NCI-H69 (cell line): ENCODE measurements at regions not wholly inside any gene's neighbourhood (a gene's known extent, or its start where the extent isn't known, plus 50 kb on each side); places are given as distances from the start of the nearest gene placed in this dataset.

Experiments
- DNase-seq: peaks from one replicate; lab custom pipeline; 2025; lab: John Stamatoyannopoulos, UW

DNA sequence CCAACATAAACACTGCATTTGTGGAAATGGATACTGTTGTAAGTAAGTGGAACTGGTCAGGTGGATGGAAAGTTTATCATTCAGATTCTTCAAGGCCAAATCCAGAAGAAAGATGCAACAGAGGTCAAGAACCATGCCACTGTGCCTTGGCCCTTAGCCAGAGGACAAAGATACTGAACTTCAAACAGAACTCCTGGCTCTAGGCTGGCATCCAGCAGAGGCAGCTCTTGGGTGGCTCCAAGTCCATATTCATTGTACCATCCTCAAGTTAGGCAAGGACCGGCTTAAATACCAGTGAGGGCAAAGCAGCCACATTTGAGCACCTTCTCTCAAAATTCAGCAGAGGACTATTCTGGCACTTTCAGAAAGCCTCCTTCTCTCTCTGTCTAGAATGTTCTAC lies 53.2 kb downstream of the DNAAF9 start:
- no peak for DNase-seq

DNA sequence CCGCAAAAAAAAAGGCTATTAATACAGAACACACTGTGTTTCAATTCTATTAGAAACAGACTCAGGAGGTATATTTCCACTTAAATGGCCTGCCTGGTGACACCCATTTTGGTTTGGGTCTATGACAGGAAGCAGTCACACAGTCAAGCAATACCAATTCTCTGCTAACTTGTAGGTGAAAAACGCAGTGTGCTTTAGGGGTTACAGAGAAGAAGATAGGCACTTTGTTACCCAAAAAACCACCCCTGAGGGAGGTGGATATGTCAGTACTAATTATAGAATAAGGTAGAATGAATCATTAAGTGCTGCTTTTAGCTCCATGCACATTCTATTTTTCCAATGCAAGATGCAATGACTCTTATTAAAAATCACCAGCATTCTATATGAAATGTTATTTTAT lies 53.8 kb downstream of the DNAAF9 start:
- DNase-seq, result no peak

DNA sequence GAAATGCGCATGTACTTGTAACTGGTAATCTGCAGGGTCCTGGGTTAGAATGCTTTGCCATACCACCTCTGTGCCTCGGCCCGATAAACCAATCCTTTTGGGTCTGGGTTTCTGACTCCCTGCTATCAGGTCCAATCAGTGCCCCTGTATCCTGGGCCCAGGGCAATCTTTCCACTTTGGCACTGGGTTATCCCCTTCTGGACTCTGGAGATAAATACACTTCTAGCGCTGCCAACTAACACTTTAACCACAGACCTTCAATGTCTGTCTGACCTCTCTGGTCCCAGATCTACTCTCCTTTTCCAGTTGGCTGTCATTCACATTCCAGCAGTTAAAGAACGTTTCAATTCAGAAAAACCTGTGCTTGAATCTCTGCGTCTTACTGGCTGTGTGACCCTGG lies 55.3 kb downstream of the DNAAF9 start:
- DNase-seq, result no peak

DNA sequence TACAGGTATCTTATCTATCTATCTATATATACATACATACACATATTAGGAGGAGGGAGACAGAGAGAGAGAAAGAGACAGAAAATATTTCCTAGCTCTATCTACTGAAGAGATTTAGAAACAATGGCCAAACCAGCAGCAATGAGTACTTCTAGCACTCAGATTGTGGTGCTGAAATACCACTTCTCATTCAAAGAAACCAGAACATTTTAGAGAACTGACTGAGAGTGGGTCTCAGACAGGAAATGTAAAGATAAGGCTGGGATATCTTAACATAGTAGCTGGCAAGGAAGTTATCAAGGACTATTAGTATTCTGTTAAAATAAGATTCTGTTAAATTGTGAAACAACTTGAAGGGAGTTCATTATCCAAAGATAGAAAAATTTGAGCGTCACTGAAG lies 57.0 kb downstream of the DNAAF9 start:
- no peak for DNase-seq

DNA sequence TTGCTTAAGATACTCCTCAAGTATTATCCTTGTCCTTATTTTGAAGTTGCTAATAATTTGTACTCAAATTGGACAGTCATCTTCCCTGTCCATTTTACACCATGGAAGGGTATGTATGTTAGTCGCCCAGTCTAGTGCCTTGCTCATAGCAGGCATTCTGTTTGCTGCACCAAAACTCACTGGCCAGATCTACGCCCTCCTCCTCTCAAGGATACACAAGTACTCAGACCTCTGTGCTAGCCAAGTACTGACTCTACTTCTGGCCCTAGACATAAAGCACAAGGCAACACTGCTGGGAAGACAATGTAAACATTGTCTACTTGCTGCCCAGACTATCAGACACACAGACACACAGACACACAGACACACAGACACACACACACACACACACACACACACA lies 57.7 kb downstream of the DNAAF9 start:
- no peak for DNase-seq

DNA sequence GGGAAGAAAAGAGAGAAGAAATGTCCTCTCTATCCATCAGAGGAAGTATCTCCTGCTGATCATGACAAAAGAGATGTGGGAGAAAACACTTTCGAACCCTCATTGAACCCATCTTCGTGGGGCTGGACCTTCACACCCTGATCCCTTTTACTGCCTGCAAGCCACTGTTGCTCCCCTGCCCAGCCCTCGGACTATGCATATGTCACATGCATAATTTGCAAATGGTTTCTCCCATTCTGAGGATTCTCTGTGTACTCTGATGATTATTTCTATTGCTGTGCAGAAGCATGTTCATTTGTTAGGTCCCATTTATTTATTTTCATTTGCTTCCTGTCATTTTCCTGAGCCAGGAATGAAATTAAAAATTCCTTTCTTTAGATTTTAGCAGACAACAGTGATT lies 64.7 kb downstream of the DNAAF9 start:
- no peak for DNase-seq

DNA sequence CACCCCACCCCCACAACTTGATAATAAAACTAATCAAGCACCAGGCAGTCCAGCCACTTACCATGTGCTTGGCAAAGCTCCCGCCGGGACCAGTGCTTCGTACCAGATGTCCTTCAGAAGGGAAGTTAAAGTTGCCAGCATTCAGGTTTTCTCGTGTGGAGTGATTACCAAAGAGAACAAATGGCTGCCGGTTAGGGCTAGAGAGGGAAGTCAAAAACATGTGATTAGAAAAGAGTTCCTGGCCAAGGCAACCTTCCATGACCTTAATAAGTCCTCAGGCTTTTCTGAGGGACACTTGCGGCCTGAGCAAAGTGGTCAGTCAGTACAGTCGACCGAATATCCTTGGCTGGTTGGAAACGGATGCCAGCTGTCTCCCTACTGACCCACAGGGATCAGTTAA lies 67.0 kb downstream of the DNAAF9 start:
- peak; percentile 20 for DNase-seq

DNA sequence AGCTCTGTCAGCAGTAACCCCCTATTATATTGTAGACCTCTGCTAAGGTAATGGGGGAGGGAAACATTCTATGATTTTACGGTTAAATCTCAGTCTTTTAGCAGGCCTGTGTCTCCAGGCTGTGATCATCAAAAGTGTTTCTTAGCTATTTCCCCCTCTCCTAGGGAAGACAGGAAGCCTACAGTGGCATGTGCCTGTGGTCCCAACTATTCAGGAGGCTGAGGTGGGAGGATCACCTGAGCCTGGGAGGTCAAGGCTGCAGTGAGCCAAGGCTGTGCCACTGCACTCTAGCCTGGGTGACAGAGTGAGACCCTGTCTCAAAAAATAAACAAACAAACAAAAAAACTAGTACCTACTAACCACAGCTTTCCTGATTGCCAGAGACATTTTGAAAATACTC lies 67.9 kb downstream of the DNAAF9 start:
- DNase-seq, result no peak

DNA sequence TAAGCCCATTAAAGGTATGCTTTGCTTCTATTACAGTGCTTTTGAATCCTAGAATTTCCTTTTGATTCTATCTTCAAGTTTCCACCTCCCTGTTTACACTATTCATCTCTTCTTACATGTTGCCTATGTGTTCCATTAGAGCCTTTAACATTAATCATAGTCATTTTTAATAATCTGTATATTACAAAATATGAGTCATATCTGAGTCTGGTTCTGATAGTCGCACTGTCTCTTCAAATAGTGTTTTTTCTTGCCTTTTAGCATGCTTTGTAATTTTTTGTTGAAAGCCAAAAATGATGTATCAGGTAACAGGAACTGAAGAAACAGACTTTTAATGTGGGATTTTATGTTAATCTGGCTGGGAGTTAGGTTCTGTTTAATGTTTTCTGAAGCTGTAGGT lies 68.4 kb downstream of the DNAAF9 start:
- no peak for DNase-seq

DNA sequence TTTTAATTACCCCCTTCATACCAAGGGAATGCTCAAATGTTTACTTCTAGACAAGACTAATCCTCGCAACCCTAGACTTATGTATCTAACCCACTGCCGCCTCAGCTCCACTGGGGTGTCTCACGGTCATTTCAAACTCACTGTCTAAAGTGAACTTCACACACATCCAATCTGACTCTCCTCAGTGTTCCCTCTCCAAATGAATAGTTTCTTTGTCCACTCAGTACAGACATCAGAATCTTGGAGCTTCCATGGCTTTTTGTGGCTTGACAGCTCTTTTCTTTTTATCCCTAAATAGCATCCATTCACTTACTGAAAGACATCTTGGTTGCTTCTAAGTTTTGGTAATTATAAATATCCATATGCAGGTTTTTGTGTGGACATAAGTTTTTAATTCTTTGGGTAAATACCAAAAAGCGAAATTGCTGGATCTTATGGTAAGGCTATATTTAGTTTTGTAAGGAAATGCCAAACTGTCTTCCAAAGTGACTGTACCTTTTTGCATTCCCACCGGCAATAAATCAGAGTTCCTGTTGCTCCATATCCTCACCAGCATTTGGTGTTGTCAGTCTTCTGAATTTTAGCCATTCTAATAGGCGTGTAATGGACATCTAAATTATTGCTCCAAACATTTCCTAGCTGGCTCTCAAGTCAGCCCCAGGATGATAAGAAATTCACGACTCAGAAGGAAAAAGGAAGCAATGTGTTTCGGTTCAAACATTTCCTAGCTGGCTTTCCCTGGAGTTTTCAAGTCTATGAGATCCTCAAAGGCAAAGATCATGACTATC lies 73.1 kb downstream of the DNAAF9 start:
- DNase-seq, result no peak

DNA sequence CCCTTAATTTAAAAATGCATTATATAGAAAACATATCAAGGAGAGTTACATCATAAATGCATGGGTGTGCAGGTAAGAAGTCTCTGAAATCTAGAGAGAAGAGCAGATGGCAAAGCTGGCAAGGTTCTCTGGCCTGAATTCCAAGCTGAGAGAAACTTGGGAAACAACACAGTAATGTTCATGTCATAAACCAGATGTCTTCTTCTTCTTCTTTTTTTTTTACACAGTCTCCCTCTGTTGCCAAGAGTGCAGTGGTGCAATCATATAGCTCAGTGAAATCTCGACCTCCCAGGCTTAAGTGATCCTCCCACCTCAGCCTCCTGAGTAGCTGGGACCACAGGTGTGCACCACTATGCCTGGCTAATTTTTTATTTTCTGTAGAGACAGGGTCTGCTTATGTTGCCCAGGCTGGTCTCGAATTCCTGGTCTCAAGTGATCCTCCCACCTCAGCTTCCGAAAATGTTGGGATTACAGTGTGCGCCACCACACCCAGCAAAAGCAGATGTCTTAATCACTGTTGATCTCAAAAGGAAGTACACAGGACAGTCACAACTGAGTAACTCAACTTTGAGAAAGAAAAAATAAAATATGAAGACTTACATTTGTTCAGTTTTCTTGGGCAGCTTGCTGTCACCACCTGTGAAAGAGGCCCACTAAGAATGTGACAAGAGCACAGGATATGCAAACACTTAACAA lies 77.3 kb downstream of the DNAAF9 start:
- DNase-seq, result no peak

DNA sequence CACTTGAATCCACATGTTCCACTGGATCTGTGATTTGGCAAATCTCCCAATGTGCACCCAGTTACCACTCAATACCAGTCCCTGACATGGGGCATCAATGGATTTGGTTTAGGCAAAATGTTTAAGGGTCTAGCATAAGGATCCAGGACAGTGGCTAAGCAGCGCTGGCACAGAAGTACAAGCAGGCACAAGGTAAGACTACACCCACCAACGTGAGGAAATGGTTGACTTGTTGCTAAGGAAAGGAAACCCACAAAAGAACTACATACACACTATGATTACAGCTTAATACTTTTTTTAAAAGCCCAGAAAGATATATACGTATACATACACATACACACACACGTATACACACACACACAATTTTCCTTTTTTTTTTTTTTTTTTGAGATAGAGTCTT lies 79.0 kb downstream of the DNAAF9 start:
- no peak for DNase-seq

DNA sequence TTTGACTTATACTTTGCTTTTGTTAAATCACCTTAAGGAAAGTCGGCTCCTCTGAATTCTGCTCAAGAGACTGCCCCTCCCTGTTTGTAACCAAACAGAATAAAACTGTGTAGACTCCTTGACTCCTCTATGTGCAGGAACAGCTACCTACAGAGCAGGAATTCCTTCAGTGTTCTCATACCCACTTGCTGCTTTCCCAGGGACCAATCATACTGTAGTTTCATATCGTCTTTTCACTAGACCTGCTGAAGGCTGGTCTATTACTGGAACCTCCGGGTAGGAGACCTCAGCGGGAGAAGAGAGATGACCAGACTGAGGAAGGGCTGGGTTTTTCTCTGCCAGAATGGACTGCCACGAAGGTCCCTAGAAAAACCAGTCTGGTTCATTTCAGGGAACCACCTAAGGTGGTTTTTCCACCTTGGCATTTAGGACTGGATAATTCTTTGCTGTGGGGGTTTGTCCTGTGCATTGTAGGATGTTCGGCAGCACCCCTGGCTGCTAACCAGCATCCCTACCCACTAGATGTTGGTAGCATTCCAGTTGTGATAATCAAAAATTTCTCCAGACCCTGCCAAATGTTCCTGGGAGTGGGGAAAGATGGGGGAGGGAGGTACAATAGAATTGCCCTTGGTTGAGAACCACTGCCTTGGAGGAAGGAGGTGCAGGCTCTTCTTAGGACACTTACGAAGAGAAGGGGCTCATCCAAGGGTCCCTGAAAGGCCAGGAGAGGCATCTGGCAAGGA lies 80.5 kb downstream of the DNAAF9 start:
- DNase-seq, result no peak

DNA sequence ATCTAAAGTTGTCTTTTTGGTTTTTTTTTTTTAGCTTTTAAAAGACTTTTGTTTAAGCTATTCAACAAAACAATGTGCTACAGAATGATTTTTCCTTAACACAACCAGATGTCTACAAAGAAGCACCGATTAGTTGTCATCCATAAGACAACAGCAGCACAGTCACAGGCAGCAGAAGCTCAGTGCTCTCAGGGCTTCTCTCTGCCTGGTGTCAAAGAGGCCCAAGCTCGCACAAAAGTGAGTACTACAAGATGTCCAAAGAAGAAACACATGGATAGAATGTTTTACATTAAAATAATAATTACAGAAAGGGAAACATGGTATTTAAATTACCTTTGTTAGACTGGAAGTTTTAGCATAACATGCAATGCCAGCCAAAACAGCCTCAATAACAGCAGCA lies 81.6 kb downstream of the DNAAF9 start:
- DNase-seq, result no peak

DNA sequence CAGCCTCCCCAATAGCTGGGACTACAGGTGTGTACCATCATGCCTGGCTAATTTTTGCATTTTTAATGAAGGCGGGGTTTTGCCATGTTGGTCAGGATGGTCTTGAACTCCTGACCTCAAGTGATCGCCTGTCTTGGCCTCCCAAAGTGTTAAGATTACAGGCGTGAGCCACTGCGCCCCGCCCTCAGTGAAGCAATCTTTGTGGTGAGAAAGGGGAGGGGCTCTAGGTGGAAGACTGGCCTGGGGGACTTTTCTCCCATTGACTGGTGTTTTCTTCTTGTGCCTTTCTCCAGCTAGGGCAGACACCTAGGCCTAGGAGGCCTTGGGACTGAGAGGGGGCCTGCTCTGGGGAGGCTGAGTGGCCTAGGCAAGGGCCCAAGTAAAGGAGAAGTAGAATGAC lies 84.1 kb downstream of the DNAAF9 start:
- no peak for DNase-seq

DNA sequence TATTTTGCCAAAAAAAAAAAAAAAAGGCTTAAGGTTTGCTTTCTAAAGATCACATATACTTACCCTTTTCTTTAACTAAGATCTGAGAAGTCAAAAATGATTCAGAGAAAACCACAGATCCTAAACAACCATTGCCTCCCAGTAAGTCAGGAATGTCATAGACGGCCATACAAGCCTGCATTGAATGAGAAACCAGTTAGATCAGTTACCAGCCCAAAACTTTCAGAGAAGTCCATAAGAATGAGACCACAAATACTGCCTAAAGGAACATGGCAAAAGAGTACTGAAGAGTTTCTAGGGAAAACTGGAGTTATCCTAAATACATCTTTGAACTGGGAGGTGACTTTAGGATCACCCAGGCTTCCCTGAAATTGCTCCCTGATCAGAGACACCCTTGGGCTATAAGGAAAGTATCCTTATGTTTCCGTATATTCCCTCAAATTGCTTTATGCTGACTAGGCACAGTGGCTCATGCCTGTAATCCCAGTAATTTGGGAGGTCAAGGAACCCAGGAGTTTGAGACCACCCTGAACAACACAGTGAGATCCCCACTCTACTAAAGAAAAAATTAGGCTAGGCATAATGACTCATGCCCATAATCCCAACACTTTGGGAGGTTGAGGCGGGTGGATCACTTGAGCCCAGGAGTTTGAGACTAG lies 79.4 kb upstream of the SLC4A11 start:
- no peak for DNase-seq

DNA sequence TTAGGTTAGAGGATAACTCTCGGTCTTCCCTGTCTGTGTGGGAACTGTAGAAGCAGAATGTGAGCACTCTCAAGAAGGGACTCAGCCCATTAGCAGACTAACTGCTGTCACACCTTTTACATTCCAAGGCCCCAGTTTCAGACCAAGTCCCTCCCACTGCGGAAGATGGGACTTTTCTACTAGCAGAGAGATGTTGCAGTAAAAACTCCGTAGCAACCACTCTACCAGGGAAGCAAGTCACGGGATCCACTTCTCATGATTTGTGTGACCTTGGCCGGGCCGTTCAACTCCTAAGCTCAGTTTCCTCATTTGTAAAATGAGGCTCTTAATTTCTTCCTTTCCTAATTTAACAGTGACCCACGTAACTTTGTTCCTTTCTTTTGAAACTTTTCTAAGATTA lies 77.1 kb upstream of the SLC4A11 start:
- DNase-seq, result no peak

DNA sequence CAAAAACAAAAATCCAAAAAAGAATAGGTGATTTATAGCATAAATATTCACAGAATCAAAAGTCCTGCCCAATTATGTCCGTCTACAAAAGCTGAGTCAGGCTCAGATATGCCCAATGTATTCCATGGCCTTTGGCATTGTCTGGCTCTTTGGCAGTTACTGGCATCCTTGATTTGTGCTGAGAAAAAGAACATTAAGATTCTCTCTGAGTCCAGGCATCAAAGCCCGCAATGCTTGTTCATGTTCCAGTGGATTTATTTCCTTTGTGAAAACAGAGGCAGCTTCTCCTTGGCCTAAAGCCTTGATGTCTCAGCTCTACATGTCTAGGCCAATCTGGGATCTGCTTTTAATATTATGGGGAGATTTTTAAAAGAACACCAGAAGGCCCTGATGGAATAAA lies 76.1 kb upstream of the SLC4A11 start:
- DNase-seq, result no peak

DNA sequence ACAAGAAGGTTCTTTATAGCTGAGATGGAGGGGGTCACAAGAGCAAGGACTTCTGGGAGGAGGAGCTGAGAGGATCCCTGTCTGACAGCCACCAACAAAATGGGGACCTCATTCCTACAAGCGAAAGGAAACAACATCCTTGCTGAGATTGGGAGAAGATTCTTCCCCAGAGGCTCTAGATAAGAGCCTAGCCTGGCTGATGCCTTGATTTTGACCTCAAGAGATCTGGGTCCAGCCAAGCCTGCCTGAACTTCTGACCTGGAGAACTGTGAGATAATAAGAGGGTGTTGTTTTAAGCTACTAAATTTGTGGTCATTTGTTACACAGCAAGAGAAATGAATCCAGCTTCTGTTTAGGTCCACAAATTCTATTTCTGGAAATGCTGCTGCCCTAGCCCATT lies 75.4 kb upstream of the SLC4A11 start:
- no peak for DNase-seq

DNA sequence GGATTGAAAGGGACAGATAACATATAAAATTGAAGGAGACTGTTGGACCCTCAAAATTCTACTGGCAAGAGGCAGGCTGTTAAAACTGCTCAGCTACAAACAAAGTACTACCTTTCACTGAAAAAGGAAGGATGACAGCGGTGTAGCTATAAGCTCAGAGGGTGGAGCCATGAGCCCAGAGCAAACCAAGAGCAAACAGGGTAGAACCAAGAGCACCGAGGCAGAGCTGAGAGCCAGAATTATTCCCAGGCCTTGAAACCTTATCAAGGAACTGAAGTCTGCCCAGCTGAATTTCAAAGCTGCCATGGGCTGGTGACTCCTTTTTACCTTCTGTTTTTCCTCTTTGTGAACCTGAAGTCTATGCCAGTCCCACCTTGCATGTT lies 74.7 kb upstream of the SLC4A11 start:
- DNase-seq, result peak; percentile 11

DNA sequence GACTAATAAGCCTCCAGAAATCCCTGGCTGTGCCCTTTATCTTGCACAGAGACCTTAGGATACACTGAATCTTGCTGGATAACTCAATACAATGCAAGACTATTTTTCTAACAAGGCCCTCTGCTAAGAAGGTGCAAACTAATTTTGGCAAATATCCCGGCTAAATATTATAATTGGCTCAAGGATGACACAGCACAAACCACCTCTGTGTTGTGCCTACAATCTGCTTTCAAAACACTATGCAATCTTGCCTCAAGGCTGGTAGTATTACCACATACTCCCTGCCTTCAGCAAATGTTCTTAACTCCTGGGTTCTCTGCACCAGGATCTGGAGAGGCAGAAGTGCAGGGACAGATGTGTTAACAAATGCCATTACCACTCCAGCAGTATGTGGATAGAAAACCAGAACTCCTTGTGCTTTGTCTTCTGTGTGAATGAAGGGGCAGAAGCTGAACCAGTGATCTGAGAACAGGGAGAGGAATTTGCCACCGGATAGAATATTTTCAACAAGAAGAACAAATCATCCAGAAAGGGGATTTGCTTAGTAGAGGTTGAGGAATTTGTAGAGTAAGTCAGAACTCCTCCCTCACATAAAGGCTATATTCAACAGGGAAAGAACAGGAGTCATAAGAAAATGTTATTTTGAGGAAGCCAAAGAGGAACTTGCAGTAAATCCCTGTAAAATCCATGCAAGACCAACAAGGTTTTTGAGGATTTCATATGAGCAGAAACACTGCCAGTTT lies 74.1 kb upstream of the SLC4A11 start:
- DNase-seq, result peak; percentile 30

DNA sequence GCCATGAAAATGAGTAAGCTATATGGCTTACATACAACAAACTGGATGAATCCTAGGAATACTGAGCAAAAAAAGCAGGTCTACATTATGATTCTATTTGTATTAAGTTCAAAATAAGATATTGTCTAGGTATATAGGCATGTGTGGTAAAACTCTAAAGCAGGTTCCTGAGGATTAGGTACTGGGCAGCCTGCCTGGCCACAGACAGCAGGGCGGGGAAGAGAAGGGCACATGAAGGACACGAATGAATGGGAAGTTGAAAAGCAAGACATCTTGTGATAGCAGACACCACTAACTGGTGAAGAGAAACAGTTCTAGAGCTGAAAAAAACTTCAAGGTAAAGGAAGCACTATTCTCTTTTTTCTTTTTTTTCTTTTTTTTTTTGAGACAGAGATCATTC lies 72.6 kb upstream of the SLC4A11 start:
- DNase-seq, result no peak
